ENCODE measurements at regions not wholly inside any gene's neighbourhood (a gene's known extent, or its start where the extent isn't known, plus 50 kb on each side); places are given as distances from the start of the nearest gene placed in this dataset.
"Not testable (repeated sequence)": the region's sequence is repeated elsewhere in the genome, so short reads cannot be mapped to it uniquely, and the experiment has no call there.

GRCh38 chr16:26374279-26374925 is 682.6 kb downstream of the HS3ST4 start:
- no peaks in the 10 kb centered on the region for H3K36me3 ChIP-seq (ENCODE audit: control insufficient read depth, insufficient read depth, low read length)

GRCh38 chr16:26382586-26382985 is 684.1 kb upstream of the C16orf82 start:
- H3K27me3 ChIP-seq (replicated peaks; ENCODE audit: control insufficient read depth, insufficient read depth, low read length, poor library complexity, severe bottlenecking), result no peaks in the 10 kb centered on the region
- no peaks in the 10 kb centered on the region for H3K9me3 ChIP-seq (ENCODE audit: control insufficient read depth, low read length)
- no peak for DNase-seq

More at GRCh38 chr16:26374279-26374925, 682.6 kb downstream of the HS3ST4 start:
- no peak overlapping the region for H3K4me3 ChIP-seq (ENCODE audit: insufficient read depth, low read depth, low read length, poor library complexity, severe bottlenecking)
- H3K9me3 ChIP-seq (ENCODE audit: control insufficient read depth, low read length), result no peaks in the 10 kb centered on the region
- DNase-seq, result no peak
- no peaks in the 10 kb centered on the region for H3K27me3 ChIP-seq (replicated peaks; ENCODE audit: control insufficient read depth, insufficient read depth, low read length, poor library complexity, severe bottlenecking)
- H3K4me1 ChIP-seq (ENCODE audit: control insufficient read depth, insufficient read depth, low read length, poor library complexity, severe bottlenecking), result no peaks in the 10 kb centered on the region
- H3K27ac ChIP-seq (ENCODE audit: insufficient read depth, low read length, poor library complexity, severe bottlenecking), result no peak overlapping the region

GRCh38 chr16:26386096-26386495 is 680.6 kb upstream of the C16orf82 start:
- DNase-seq, result no peak
- Histone ChIP-seq H3K4me3 (ENCODE audit: insufficient read depth, low read depth, low read length, poor library complexity, severe bottlenecking) (no peak overlapping the region), H3K4me1 (ENCODE audit: control insufficient read depth, insufficient read depth, low read length, poor library complexity, severe bottlenecking) (no peaks in the 10 kb centered on the region), H3K27me3 (replicated peaks; ENCODE audit: control insufficient read depth, insufficient read depth, low read length, poor library complexity, severe bottlenecking) (no peaks in the 10 kb centered on the region), H3K9me3 (ENCODE audit: control insufficient read depth, low read length) (no peaks in the 10 kb centered on the region), H3K27ac (ENCODE audit: insufficient read depth, low read length, poor library complexity, severe bottlenecking) (no peak overlapping the region), H3K36me3 (ENCODE audit: control insufficient read depth, insufficient read depth, low read length) (no peaks in the 10 kb centered on the region)

More at GRCh38 chr16:26382586-26382985, 684.1 kb upstream of the C16orf82 start:
- Histone ChIP-seq H3K36me3 (ENCODE audit: control insufficient read depth, insufficient read depth, low read length) (no peaks in the 10 kb centered on the region), H3K27ac (ENCODE audit: insufficient read depth, low read length, poor library complexity, severe bottlenecking) (no peak overlapping the region), H3K4me1 (ENCODE audit: control insufficient read depth, insufficient read depth, low read length, poor library complexity, severe bottlenecking) (no peaks in the 10 kb centered on the region), H3K4me3 (ENCODE audit: insufficient read depth, low read depth, low read length, poor library complexity, severe bottlenecking) (no peak overlapping the region)

- Histone ChIP-seq H3K27ac (ENCODE audit: insufficient read depth, low read length, poor library complexity, severe bottlenecking) (no peak overlapping the region), H3K4me1 (ENCODE audit: control insufficient read depth, insufficient read depth, low read length, poor library complexity, severe bottlenecking) (no peaks in the 10 kb centered on the region), H3K9me3 (ENCODE audit: control insufficient read depth, low read length) (no peaks in the 10 kb centered on the region), H3K27me3 (replicated peaks; ENCODE audit: control insufficient read depth, insufficient read depth, low read length, poor library complexity, severe bottlenecking) (no peaks in the 10 kb centered on the region), H3K4me3 (ENCODE audit: insufficient read depth, low read depth, low read length, poor library complexity, severe bottlenecking) (no peak overlapping the region), H3K36me3 (ENCODE audit: control insufficient read depth, insufficient read depth, low read length) (no peaks in the 10 kb centered on the region)
- no peak for DNase-seq
Observed at GRCh38 chr16:26391833-26392232, 674.9 kb upstream of the C16orf82 start.

GRCh38 chr16:26394409-26394808 is 672.3 kb upstream of the C16orf82 start:
- Histone ChIP-seq H3K4me1 (ENCODE audit: control insufficient read depth, insufficient read depth, low read length, poor library complexity, severe bottlenecking) (no peaks in the 10 kb centered on the region), H3K9me3 (ENCODE audit: control insufficient read depth, low read length) (no peaks in the 10 kb centered on the region), H3K27me3 (replicated peaks; ENCODE audit: control insufficient read depth, insufficient read depth, low read length, poor library complexity, severe bottlenecking) (no peaks in the 10 kb centered on the region), H3K36me3 (ENCODE audit: control insufficient read depth, insufficient read depth, low read length) (no peaks in the 10 kb centered on the region), H3K4me3 (ENCODE audit: insufficient read depth, low read depth, low read length, poor library complexity, severe bottlenecking) (no peak overlapping the region), H3K27ac (ENCODE audit: insufficient read depth, low read length, poor library complexity, severe bottlenecking) (no peak overlapping the region)
- DNase-seq, result no peak

- no peak overlapping the region for H3K27ac ChIP-seq (ENCODE audit: insufficient read depth, low read length, poor library complexity, severe bottlenecking)
- DNase-seq, result no peak
- H3K4me3 ChIP-seq (ENCODE audit: insufficient read depth, low read depth, low read length, poor library complexity, severe bottlenecking), result no peak overlapping the region
- no peaks in the 10 kb centered on the region for H3K9me3 ChIP-seq (ENCODE audit: control insufficient read depth, low read length)
- H3K4me1 ChIP-seq (ENCODE audit: control insufficient read depth, insufficient read depth, low read length, poor library complexity, severe bottlenecking), result no peaks in the 10 kb centered on the region
- no peaks in the 10 kb centered on the region for H3K27me3 ChIP-seq (replicated peaks; ENCODE audit: control insufficient read depth, insufficient read depth, low read length, poor library complexity, severe bottlenecking)
- no peaks in the 10 kb centered on the region for H3K36me3 ChIP-seq (ENCODE audit: control insufficient read depth, insufficient read depth, low read length)
Observed at GRCh38 chr16:26395700-26396099, 671.0 kb upstream of the C16orf82 start.

GRCh38 chr16:26396511-26397235 is 670.1 kb upstream of the C16orf82 start:
- Histone ChIP-seq H3K36me3 (ENCODE audit: control insufficient read depth, insufficient read depth, low read length) (no peaks in the 10 kb centered on the region), H3K4me3 (ENCODE audit: insufficient read depth, low read depth, low read length, poor library complexity, severe bottlenecking) (no peak overlapping the region), H3K9me3 (ENCODE audit: control insufficient read depth, low read length) (no peaks in the 10 kb centered on the region), H3K27me3 (replicated peaks; ENCODE audit: control insufficient read depth, insufficient read depth, low read length, poor library complexity, severe bottlenecking) (no peaks in the 10 kb centered on the region), H3K4me1 (ENCODE audit: control insufficient read depth, insufficient read depth, low read length, poor library complexity, severe bottlenecking) (no peaks in the 10 kb centered on the region), H3K27ac (ENCODE audit: insufficient read depth, low read length, poor library complexity, severe bottlenecking) (no peak overlapping the region)
- DNase-seq, result no peak

- H3K9me3 ChIP-seq (ENCODE audit: control insufficient read depth, low read length), result no peaks in the 10 kb centered on the region
- no peak overlapping the region for H3K4me3 ChIP-seq (ENCODE audit: insufficient read depth, low read depth, low read length, poor library complexity, severe bottlenecking)
Observed at GRCh38 chr16:26413780-26414179, 652.9 kb upstream of the C16orf82 start.

GRCh38 chr16:26419458-26419857 is 647.3 kb upstream of the C16orf82 start:
- not testable (repeated sequence) for DNase-seq; H3K27me3 ChIP-seq (replicated peaks; ENCODE audit: control insufficient read depth, insufficient read depth, low read length, poor library complexity, severe bottlenecking); H3K4me3 ChIP-seq (ENCODE audit: insufficient read depth, low read depth, low read length, poor library complexity, severe bottlenecking); H3K4me1 ChIP-seq (ENCODE audit: control insufficient read depth, insufficient read depth, low read length, poor library complexity, severe bottlenecking); H3K9me3 ChIP-seq (ENCODE audit: control insufficient read depth, low read length); H3K36me3 ChIP-seq (ENCODE audit: control insufficient read depth, insufficient read depth, low read length); H3K27ac ChIP-seq (ENCODE audit: insufficient read depth, low read length, poor library complexity, severe bottlenecking)

More at GRCh38 chr16:26413780-26414179, 652.9 kb upstream of the C16orf82 start:
- no peak for DNase-seq
- H3K27me3 ChIP-seq (replicated peaks; ENCODE audit: control insufficient read depth, insufficient read depth, low read length, poor library complexity, severe bottlenecking), result no peaks in the 10 kb centered on the region
- no peaks in the 10 kb centered on the region for H3K36me3 ChIP-seq (ENCODE audit: control insufficient read depth, insufficient read depth, low read length)
- H3K27ac ChIP-seq (ENCODE audit: insufficient read depth, low read length, poor library complexity, severe bottlenecking), result no peak overlapping the region
- H3K4me1 ChIP-seq (ENCODE audit: control insufficient read depth, insufficient read depth, low read length, poor library complexity, severe bottlenecking), result no peaks in the 10 kb centered on the region

GRCh38 chr16:26430618-26431017 is 636.1 kb upstream of the C16orf82 start:
- H3K4me3 ChIP-seq (ENCODE audit: insufficient read depth, low read depth, low read length, poor library complexity, severe bottlenecking), result no peak overlapping the region
- no peak overlapping the region for H3K27ac ChIP-seq (ENCODE audit: insufficient read depth, low read length, poor library complexity, severe bottlenecking)
- H3K4me1 ChIP-seq (ENCODE audit: control insufficient read depth, insufficient read depth, low read length, poor library complexity, severe bottlenecking), result no peaks in the 10 kb centered on the region
- no peaks in the 10 kb centered on the region for H3K36me3 ChIP-seq (ENCODE audit: control insufficient read depth, insufficient read depth, low read length)
- no peaks in the 10 kb centered on the region for H3K27me3 ChIP-seq (replicated peaks; ENCODE audit: control insufficient read depth, insufficient read depth, low read length, poor library complexity, severe bottlenecking)
- DNase-seq, result no peak
- H3K9me3 ChIP-seq (ENCODE audit: control insufficient read depth, low read length), result no peaks in the 10 kb centered on the region

Measured in effector memory CD4-positive, alpha-beta T cell (primary cell).